Liver (tissue), 8 donors: ENCODE measurements at regions not wholly inside any gene's neighbourhood (a gene's known extent, or its start where the extent isn't known, plus 50 kb on each side); places are given as distances from the start of the nearest gene placed in this dataset.

Experiments
- DNase-seq: peaks from one replicate; pipeline ENCODE4 v3.0.0-alpha.2; 2017; ENCODE audit warnings: low spot score
- H3K27ac ChIP-seq, 2 donors: one replicate each; pipeline ENCODE4 v1.7.0; 2013; ENCODE audit warnings: inconsistent platforms in 2 of 2, low read length in 2 of 2, control low read depth in 1 of 2, low read depth in 1 of 2, mild to moderate bottlenecking in 1 of 2
- H3K27me3 ChIP-seq, 4 donors: one replicate each; pipeline versions ENCODE4 v1.6.1 to v1.7.0; 2013; ENCODE audit warnings: low read length in 3 of 4, inconsistent platforms in 1 of 4, mild to moderate bottlenecking in 1 of 4, moderate library complexity in 1 of 4; ENCODE audit not compliant: control insufficient read depth in 4 of 4, insufficient read depth in 4 of 4
- H3K36me3 ChIP-seq, 4 donors: one replicate each; pipeline versions ENCODE4 v1.6.1 to v1.7.0; 2013; ENCODE audit warnings: low read length in 3 of 4, mild to moderate bottlenecking in 3 of 4, low read depth in 1 of 4, moderate library complexity in 1 of 4; ENCODE audit not compliant: control insufficient read depth in 4 of 4, insufficient read depth in 3 of 4
- H3K4me1 ChIP-seq, 4 donors: one replicate each; pipeline versions ENCODE4 v1.6.1 to v1.7.0; 2013; ENCODE audit warnings: low read length in 3 of 4, mild to moderate bottlenecking in 3 of 4, moderate library complexity in 1 of 4; ENCODE audit not compliant: control insufficient read depth in 4 of 4, insufficient read depth in 4 of 4
- H3K4me3 ChIP-seq, 3 donors: one replicate each; pipeline versions ENCODE4 v1.6.1 to v1.7.0; 2013; ENCODE audit warnings: low read length in 3 of 3, control low read depth in 1 of 3, low read depth in 1 of 3, mild to moderate bottlenecking in 1 of 3
- H3K9ac ChIP-seq, 2 donors: one replicate each; pipeline ENCODE4 v1.7.0; 2013; ENCODE audit warnings: low read length in 2 of 2, mild to moderate bottlenecking in 2 of 2, moderate library complexity in 2 of 2, control low read depth in 1 of 2, low read depth in 1 of 2
- H3K9me3 ChIP-seq, 4 donors: one replicate each; pipeline versions ENCODE4 v1.6.1 to v1.7.0; 2013; ENCODE audit warnings: low read length in 3 of 4; ENCODE audit not compliant: control insufficient read depth in 4 of 4
- EGR1 ChIP-seq, 2 donors: IDR thresholded peaks; 2 replicates each; pipeline ENCODE4 v1.6.1; 2016 to 2018; ENCODE audit warnings: antibody characterized with exemption in 2 of 2, low read depth in 2 of 2
- FOXA2 ChIP-seq: IDR thresholded peaks from 2 replicates; pipeline ENCODE4 v1.6.1; 2016; ENCODE audit warnings: antibody characterized with exemption
- GABPA ChIP-seq, 2 donors: IDR thresholded peaks in 1 of 2; conservative IDR thresholded peaks in 1 of 2; 2 replicates each; pipeline ENCODE4 v1.6.1; 2016; ENCODE audit warnings: antibody characterized with exemption in 2 of 2, mild to moderate bottlenecking in 1 of 2, moderate library complexity in 1 of 2
- HNF4A ChIP-seq, 2 donors: conservative IDR thresholded peaks; 2 replicates each; pipeline ENCODE4 v1.6.1; 2016; ENCODE audit warnings: antibody characterized with exemption in 2 of 2, mild to moderate bottlenecking in 2 of 2
- HNF4G ChIP-seq: IDR thresholded peaks from 2 replicates; pipeline ENCODE4 v1.6.1; 2016; ENCODE audit warnings: antibody characterized with exemption
- JUND ChIP-seq, 2 donors: IDR thresholded peaks; 2 replicates each; pipeline ENCODE4 v1.6.1; 2016; ENCODE audit warnings: antibody characterized with exemption in 2 of 2
- NR2F2 ChIP-seq: IDR thresholded peaks from 2 replicates; pipeline ENCODE4 v1.6.1; 2016; ENCODE audit warnings: antibody characterized with exemption
- RAD21 ChIP-seq, 2 donors: IDR thresholded peaks; 2 replicates each; pipeline ENCODE4 v1.6.1; 2016; ENCODE audit warnings: antibody characterized with exemption in 2 of 2, mild to moderate bottlenecking in 2 of 2
- RXRA ChIP-seq, 2 donors: IDR thresholded peaks; 2 replicates each; pipeline ENCODE4 v1.6.1; 2017 to 2018; ENCODE audit warnings: antibody characterized with exemption in 2 of 2, mild to moderate bottlenecking in 1 of 2
- TAF1 ChIP-seq: conservative IDR thresholded peaks from 2 replicates; pipeline ENCODE4 v1.6.1; 2016; ENCODE audit warnings: antibody characterized with exemption, mild to moderate bottlenecking
- YY1 ChIP-seq: IDR thresholded peaks from 2 replicates; pipeline ENCODE4 v1.6.1; 2016; ENCODE audit warnings: antibody characterized with exemption, mild to moderate bottlenecking
- whole genome bisulfite sequencing: extraction: QIAGEN DNeasy Blood & Tissue Kit; methylation state at CpG from one replicate; pipeline ENCODE4 v1.1.7; 2013; 5-methylcytosine and 5-hydroxymethylcytosine counted together
- TF ChIP-seq, protein P1 (sequence below): IDR thresholded peaks from 2 replicates; pipeline ENCODE4 v1.6.1; 2016; ENCODE audit warnings: antibody characterized with exemption
- TF ChIP-seq, protein P2 (sequence below): IDR thresholded peaks from 2 replicates; pipeline ENCODE4 v1.6.1; 2016; ENCODE audit warnings: antibody characterized with exemption, mild to moderate bottlenecking
- TF ChIP-seq, protein P3 (sequence below): IDR thresholded peaks from 2 replicates; pipeline ENCODE4 v1.6.1; 2016; ENCODE audit warnings: antibody characterized with exemption
- TF ChIP-seq, protein P4 (sequence below): fragments of 150-350 bp; IDR thresholded peaks from 2 replicates; pipeline ENCODE4 v1.5.1; 2017; ENCODE audit warnings: improper control_type of control experiment, low read depth, low read length; ENCODE audit not compliant: missing input control
- TF ChIP-seq, protein P5 (sequence below): IDR thresholded peaks from 2 replicates; pipeline ENCODE4 v1.6.1; 2016; ENCODE audit warnings: antibody characterized with exemption
- donor health status: healthy.
- donor health status: healthy.
- donor health status: healthy.
- donor health status: healthy.
- donor health status: healthy.

DNA sequence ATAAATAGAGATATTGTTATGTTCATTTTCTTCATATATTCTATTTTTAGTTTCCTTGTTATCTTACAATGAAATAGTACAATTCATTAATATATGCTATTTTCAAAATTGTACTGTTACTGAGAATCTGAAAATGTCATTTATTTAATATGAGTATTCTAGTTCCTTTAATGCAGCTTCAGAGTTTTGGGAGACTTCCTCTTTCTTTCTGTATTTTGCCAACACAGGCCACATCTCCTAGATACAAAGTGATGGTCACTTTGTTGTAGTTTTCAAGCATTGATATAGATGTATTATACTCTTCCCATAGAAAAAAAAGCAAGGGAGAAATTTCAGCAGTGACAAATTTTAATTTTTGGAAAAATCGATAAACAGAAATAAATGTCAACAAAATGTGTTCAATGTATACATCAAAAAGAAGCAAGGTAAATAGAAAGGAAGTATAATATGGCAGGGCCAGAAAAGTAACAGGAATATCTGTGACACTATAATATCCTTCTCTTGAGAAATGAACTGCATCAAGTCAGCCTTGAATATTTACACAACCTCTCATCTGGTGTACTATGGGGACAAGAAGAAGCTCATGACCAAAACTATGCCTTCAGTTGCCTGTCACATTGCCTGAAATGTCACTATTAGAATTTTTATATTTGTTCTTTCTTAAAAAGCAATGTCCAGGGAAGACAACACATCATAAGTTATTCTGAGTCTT is 396.0 kb downstream of the TBC1D32 start:
- Histone ChIP-seq H3K4me3 (no peak overlapping the region), H3K36me3 (no peaks in the 10 kb centered on the region), H3K27me3 (peaks cover 0 to 2% (median 0%) of the 10 kb centered on the region in 4 donors), H3K9me3 (no peaks in the 10 kb centered on the region), H3K27ac (no peak overlapping the region), H3K9ac (no peak overlapping the region), H3K4me1 (no peaks in the 10 kb centered on the region)
- DNase-seq: no peak
- TF ChIP-seq RAD21 (IDR thresholded peaks at IDR 0.05) (no peak), TAF1 (no peak), FOXA2 (no peak), HNF4G (no peak), NR2F2 (no peak), RXRA (IDR thresholded peaks at IDR 0.05) (no peak), GABPA (IDR thresholded peaks at IDR 0.05 in 1 of 2, conservative IDR thresholded peaks at IDR 0.05 in 1 of 2) (no peak), HNF4A (conservative IDR thresholded peaks at IDR 0.05) (no peak), EGR1 (IDR thresholded peaks at IDR 0.05; ENCODE audit: low read depth in 2 of 2) (no peak), JUND (IDR thresholded peaks at IDR 0.05) (no peak)
- TF ChIP-seq, protein P1, sequence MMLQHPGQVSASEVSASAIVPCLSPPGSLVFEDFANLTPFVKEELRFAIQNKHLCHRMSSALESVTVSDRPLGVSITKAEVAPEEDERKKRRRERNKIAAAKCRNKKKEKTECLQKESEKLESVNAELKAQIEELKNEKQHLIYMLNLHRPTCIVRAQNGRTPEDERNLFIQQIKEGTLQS: no peak
- TF ChIP-seq, protein P2, sequence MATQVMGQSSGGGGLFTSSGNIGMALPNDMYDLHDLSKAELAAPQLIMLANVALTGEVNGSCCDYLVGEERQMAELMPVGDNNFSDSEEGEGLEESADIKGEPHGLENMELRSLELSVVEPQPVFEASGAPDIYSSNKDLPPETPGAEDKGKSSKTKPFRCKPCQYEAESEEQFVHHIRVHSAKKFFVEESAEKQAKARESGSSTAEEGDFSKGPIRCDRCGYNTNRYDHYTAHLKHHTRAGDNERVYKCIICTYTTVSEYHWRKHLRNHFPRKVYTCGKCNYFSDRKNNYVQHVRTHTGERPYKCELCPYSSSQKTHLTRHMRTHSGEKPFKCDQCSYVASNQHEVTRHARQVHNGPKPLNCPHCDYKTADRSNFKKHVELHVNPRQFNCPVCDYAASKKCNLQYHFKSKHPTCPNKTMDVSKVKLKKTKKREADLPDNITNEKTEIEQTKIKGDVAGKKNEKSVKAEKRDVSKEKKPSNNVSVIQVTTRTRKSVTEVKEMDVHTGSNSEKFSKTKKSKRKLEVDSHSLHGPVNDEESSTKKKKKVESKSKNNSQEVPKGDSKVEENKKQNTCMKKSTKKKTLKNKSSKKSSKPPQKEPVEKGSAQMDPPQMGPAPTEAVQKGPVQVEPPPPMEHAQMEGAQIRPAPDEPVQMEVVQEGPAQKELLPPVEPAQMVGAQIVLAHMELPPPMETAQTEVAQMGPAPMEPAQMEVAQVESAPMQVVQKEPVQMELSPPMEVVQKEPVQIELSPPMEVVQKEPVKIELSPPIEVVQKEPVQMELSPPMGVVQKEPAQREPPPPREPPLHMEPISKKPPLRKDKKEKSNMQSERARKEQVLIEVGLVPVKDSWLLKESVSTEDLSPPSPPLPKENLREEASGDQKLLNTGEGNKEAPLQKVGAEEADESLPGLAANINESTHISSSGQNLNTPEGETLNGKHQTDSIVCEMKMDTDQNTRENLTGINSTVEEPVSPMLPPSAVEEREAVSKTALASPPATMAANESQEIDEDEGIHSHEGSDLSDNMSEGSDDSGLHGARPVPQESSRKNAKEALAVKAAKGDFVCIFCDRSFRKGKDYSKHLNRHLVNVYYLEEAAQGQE: no peak
- TF ChIP-seq, protein P3, sequence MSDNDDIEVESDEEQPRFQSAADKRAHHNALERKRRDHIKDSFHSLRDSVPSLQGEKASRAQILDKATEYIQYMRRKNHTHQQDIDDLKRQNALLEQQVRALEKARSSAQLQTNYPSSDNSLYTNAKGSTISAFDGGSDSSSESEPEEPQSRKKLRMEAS: no peak
- 93% methylated on average over 1 of the region's 1 CpG for WGBS

DNA sequence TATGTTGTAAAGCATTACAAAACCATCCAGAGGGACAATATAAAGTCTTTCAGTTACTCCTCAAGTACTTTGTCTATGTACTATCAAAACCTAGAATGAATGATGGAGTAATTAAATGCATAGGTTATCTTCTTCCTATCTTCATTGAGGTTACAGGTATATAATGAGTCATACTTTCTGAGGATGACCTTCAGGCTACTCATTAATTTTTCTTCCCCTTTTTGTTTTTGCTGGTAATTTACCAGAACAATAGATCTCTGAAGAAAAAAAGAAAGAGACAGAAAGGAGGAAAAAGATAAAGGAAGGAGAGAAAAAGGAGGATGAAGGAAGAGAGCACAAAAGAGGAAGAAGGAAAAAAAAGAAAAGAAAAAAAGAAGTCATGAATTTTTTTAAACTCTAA is 398.4 kb downstream of the TBC1D32 start:
- TF ChIP-seq RXRA (IDR thresholded peaks at IDR 0.05): no peak
- no peaks in the 10 kb centered on the region for H3K4me1 ChIP-seq

DNA sequence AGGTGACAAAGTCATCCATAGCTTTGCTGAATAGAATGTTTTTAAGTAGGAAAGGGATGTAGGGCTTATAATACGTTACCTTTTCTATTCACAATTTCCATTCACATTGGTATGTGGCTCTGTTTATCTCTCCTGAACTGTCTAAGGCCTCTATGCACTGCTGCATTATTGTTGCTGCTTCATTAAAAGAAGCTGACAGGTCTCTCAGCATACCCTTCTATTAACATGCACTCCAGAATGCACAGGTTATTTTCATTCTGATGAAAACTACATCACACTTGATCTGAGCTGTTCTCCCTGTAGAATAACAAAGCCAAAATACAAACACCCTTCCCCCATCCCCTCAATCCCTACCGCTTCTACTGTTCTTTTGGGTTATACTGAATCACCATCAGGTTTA is 399.3 kb downstream of the TBC1D32 start:
- no peak for DNase-seq
- Histone ChIP-seq H3K27me3 (peaks cover 0 to 2% (median 0%) of the 10 kb centered on the region in 4 donors), H3K4me1 (no peaks in the 10 kb centered on the region), H3K9me3 (no peaks in the 10 kb centered on the region), H3K9ac (no peak overlapping the region), H3K27ac (no peak overlapping the region), H3K4me3 (no peak overlapping the region), H3K36me3 (no peaks in the 10 kb centered on the region)
- WGBS: 84% methylated on average over 2 of the region's 2 CpGs
- no peak for TF ChIP-seq HNF4G
- no peak for TF ChIP-seq RAD21 (IDR thresholded peaks at IDR 0.05)
- TF ChIP-seq RXRA (IDR thresholded peaks at IDR 0.05): no peak
- no peak for TF ChIP-seq EGR1 (IDR thresholded peaks at IDR 0.05; ENCODE audit: low read depth in 2 of 2)
- TF ChIP-seq, protein P3: no peak
- TF ChIP-seq, protein P4, sequence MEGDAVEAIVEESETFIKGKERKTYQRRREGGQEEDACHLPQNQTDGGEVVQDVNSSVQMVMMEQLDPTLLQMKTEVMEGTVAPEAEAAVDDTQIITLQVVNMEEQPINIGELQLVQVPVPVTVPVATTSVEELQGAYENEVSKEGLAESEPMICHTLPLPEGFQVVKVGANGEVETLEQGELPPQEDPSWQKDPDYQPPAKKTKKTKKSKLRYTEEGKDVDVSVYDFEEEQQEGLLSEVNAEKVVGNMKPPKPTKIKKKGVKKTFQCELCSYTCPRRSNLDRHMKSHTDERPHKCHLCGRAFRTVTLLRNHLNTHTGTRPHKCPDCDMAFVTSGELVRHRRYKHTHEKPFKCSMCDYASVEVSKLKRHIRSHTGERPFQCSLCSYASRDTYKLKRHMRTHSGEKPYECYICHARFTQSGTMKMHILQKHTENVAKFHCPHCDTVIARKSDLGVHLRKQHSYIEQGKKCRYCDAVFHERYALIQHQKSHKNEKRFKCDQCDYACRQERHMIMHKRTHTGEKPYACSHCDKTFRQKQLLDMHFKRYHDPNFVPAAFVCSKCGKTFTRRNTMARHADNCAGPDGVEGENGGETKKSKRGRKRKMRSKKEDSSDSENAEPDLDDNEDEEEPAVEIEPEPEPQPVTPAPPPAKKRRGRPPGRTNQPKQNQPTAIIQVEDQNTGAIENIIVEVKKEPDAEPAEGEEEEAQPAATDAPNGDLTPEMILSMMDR: no peak
- no peak for TF ChIP-seq NR2F2
- TF ChIP-seq, protein P5, sequence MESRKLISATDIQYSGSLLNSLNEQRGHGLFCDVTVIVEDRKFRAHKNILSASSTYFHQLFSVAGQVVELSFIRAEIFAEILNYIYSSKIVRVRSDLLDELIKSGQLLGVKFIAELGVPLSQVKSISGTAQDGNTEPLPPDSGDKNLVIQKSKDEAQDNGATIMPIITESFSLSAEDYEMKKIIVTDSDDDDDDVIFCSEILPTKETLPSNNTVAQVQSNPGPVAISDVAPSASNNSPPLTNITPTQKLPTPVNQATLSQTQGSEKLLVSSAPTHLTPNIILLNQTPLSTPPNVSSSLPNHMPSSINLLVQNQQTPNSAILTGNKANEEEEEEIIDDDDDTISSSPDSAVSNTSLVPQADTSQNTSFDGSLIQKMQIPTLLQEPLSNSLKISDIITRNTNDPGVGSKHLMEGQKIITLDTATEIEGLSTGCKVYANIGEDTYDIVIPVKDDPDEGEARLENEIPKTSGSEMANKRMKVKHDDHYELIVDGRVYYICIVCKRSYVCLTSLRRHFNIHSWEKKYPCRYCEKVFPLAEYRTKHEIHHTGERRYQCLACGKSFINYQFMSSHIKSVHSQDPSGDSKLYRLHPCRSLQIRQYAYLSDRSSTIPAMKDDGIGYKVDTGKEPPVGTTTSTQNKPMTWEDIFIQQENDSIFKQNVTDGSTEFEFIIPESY: no peak
- no peak for TF ChIP-seq TAF1
- no peak for TF ChIP-seq YY1

More for the DNA sequence above, 398.4 kb downstream of the TBC1D32 start:
- DNase-seq: no peak
- H3K9ac ChIP-seq: no peak overlapping the region
- H3K27me3 ChIP-seq: peaks cover 0 to 2% (median 0%) of the 10 kb centered on the region in 4 donors
- H3K36me3 ChIP-seq: no peaks in the 10 kb centered on the region
- no peak overlapping the region for H3K27ac ChIP-seq
- H3K4me3 ChIP-seq: no peak overlapping the region
- no peaks in the 10 kb centered on the region for H3K9me3 ChIP-seq
